ENCODE measurements at regions not wholly inside any gene's neighbourhood (a gene's known extent, or its start where the extent isn't known, plus 50 kb on each side); places are given as distances from the start of the nearest gene placed in this dataset.

- TF ChIP-seq CTCF (IDR thresholded peaks at IDR 0.05) = no peak
- no peak for TF ChIP-seq POLR2A (IDR thresholded peaks at IDR 0.05)
These were observed 297.9 kb downstream of the PRR16 start for GRCh38 chr5:120761986-120762385.

Data from thyroid gland (tissue), 4 donors.